Mucosa of descending colon (tissue), 3 donors: ENCODE measurements at regions not wholly inside any gene's neighbourhood (a gene's known extent, or its start where the extent isn't known, plus 50 kb on each side); places are given as distances from the start of the nearest gene placed in this dataset.

ENCODE experiments used
- ATAC-seq: fragments of 200-7000 bp; cut with Tn5 transposase; one replicate; pipeline ENCODE4 v1.9.1; 2020; ENCODE audit warnings: mild to moderate bottlenecking, moderate library complexity
- DNase-seq, 3 donors: peaks; one replicate each; pipeline ENCODE4 v3.0.0-alpha.2; 2020
- H3K36me3 ChIP-seq: fragments of 200-600 bp; one replicate; pipeline ENCODE4 v1.8.0; 2021; ENCODE audit warnings: low read depth, mild to moderate bottlenecking
- H3K4me1 ChIP-seq: fragments of 200-600 bp; one replicate; pipeline ENCODE4 v1.8.0; 2021; ENCODE audit warnings: low read depth, mild to moderate bottlenecking
- H3K4me3 ChIP-seq: fragments of 200-600 bp; one replicate; pipeline ENCODE4 v1.8.0; 2021; ENCODE audit warnings: mild to moderate bottlenecking
- H3K9me3 ChIP-seq: fragments of 200-600 bp; one replicate; pipeline ENCODE4 v1.8.0; 2021; ENCODE audit warnings: mild to moderate bottlenecking
- CTCF ChIP-seq: fragments of 200-600 bp; IDR thresholded peaks from one replicate; pipeline ENCODE4 v1.8.0; 2022; ENCODE audit warnings: antibody characterized with exemption, mild to moderate bottlenecking
- intact Hi-C, 2 donors: fragments of 100-400 bp; cut with DNase I in 1 of 2; cut with micrococcal nuclease in 1 of 2; formaldehyde crosslinking; loops; one replicate each; pipeline versions ENCODE4 v1.11.0 to v1.11.1; 2022; cut with DNase I, micrococcal nuclease
- donor health status: DM: no; HTN: no; CAD: no; lungs with moderate emphysema.
- donor health status: DM: no; HTN: no; CAD: no.
- donor health status: DM: no; HTN: yes; CAD: no.

GRCh38 chr9:13862654-13863053 is 451.3 kb downstream of the NFIB start:
- Histone ChIP-seq H3K36me3 (no peaks in the 10 kb centered on the region), H3K4me3 (no peak overlapping the region), H3K9me3 (no peaks in the 10 kb centered on the region), H3K4me1 (no peaks in the 10 kb centered on the region)
- no peak for DNase-seq
- no peak for ATAC-seq
- TF ChIP-seq CTCF: no peak
- intact Hi-C loops: no loop called here

GRCh38 chr9:13860946-13861640 is 452.8 kb downstream of the NFIB start:
- TF ChIP-seq CTCF: no peak

DNA sequence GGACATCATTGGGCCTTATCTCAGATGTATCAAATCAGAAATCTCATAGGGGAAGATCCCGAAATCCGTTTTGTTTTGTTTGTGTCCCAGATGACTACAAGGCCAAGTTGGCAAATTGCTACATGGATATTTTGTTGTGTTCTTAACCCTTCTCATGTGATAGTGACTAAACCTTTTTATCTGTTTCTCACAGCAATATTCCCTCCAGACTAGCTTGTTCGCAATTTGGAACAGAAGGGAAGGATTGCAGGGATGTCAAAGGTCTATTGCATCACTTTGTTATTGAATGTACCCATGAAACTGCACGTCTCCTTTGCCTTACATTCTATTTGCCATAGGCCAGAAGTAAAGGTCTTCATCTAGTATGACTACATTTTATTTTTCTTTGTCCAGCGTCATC is 453.9 kb downstream of the NFIB start:
- intact Hi-C loops: no loop called here
- Histone ChIP-seq H3K4me1 (no peaks in the 10 kb centered on the region), H3K36me3 (no peaks in the 10 kb centered on the region), H3K4me3 (no peak overlapping the region), H3K9me3 (no peaks in the 10 kb centered on the region)
- ATAC-seq: no peak
- no peak for TF ChIP-seq CTCF
- DNase-seq: no peak

More at GRCh38 chr9:13860946-13861640, 452.8 kb downstream of the NFIB start:
- H3K4me1 ChIP-seq: no peaks in the 10 kb centered on the region
- DNase-seq (no peak), ATAC-seq (no peak)
- no peak overlapping the region for H3K4me3 ChIP-seq
- intact Hi-C loops: no loop called here
- no peaks in the 10 kb centered on the region for H3K36me3 ChIP-seq
- no peaks in the 10 kb centered on the region for H3K9me3 ChIP-seq

GRCh38 chr9:13857521-13857920 is 456.4 kb downstream of the NFIB start:
- H3K9me3 ChIP-seq: no peaks in the 10 kb centered on the region
- no peak for ATAC-seq
- intact Hi-C loops: no loop called here
- no peak overlapping the region for H3K4me3 ChIP-seq
- no peaks in the 10 kb centered on the region for H3K36me3 ChIP-seq
- no peak for TF ChIP-seq CTCF
- H3K4me1 ChIP-seq: no peaks in the 10 kb centered on the region
- no peak for DNase-seq

DNA sequence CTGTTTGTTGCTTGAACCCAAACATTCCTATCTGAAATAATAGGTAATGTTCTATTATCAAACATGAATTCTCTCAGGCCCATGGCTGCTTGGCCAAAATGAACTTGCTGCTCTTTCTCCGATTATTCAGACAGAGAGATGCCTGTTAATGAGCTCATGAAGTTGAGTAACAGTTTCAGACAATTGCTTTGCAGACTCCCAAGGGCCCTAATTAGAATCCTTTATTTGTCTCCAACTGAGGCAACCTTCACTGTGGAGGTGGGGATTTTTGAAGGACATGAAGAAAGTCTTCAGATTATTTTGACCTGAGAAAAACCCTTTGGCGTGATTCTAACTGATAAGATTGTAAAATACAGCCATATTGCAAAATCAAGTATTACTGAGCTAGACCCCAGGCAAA is 466.7 kb downstream of the NFIB start:
- ATAC-seq: no peak
- Histone ChIP-seq H3K4me1 (no peaks in the 10 kb centered on the region), H3K4me3 (no peak overlapping the region), H3K9me3 (no peaks in the 10 kb centered on the region), H3K36me3 (no peaks in the 10 kb centered on the region)
- no peak for TF ChIP-seq CTCF
- DNase-seq: no peak
- intact Hi-C loops: no loop called here

DNA sequence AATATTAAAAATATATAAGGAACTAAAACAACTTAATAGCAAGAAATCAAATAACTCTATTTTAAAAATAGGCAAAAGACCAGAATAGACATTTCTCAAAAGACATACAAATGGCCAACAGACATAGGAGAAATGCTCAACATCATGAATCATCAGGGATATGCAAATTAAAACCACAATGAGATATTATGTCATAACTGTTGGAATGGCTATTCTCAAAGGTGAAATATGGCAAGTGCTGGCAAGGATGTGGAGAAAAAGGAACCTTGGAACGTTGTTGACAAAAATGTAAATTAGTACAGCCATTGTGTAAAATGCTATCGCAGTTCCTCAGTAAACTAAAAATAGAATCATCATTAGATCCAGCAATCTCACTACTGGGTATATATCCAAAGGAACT is 468.5 kb downstream of the NFIB start:
- Histone ChIP-seq H3K36me3 (no peaks in the 10 kb centered on the region), H3K9me3 (no peaks in the 10 kb centered on the region), H3K4me3 (no peak overlapping the region), H3K4me1 (no peaks in the 10 kb centered on the region)
- intact Hi-C loops: no loop called here
- ATAC-seq: no peak
- no peak for TF ChIP-seq CTCF
- DNase-seq: no peak
